ENCODE measurements at regions not wholly inside any gene's neighbourhood (a gene's known extent, or its start where the extent isn't known, plus 50 kb on each side); places are given as distances from the start of the nearest gene placed in this dataset.

- DNase-seq (ENCODE audit: insufficient read length, low spot score) (no peak), FAIRE-seq (no peak)
- TF ChIP-seq CTCF (IDR thresholded peaks at IDR 0.05; ENCODE audit: insufficient read depth, missing control alignments): no peak
Observed at GRCh38 chr2:120785228-120785966, 49.7 kb downstream of the GLI2 start.

GRCh38 chr2:120786038-120786960 is 50.6 kb downstream of the GLI2 start:
- FAIRE-seq (no peak), DNase-seq (ENCODE audit: insufficient read length, low spot score) (no peak)
- TF ChIP-seq CTCF (IDR thresholded peaks at IDR 0.05; ENCODE audit: insufficient read depth, missing control alignments): no peak

- FAIRE-seq: no peak
- no peak for DNase-seq (ENCODE audit: insufficient read length, low spot score)
- TF ChIP-seq CTCF (IDR thresholded peaks at IDR 0.05; ENCODE audit: insufficient read depth, missing control alignments): no peak
Observed at GRCh38 chr2:120787111-120787821, 51.6 kb downstream of the GLI2 start.

GRCh38 chr2:120787822-120788700 is 52.4 kb downstream of the GLI2 start:
- DNase-seq (ENCODE audit: insufficient read length, low spot score) (no peak), FAIRE-seq (no peak)
- no peak for TF ChIP-seq CTCF (IDR thresholded peaks at IDR 0.05; ENCODE audit: insufficient read depth, missing control alignments)

GRCh38 chr2:120791243-120791961 is 55.7 kb downstream of the GLI2 start:
- TF ChIP-seq CTCF (IDR thresholded peaks at IDR 0.05; ENCODE audit: insufficient read depth, missing control alignments): no peak
- DNase-seq (ENCODE audit: insufficient read length, low spot score): no peak
- FAIRE-seq: no peak

GRCh38 chr2:120791962-120792297 is 56.3 kb downstream of the GLI2 start:
- TF ChIP-seq CTCF (IDR thresholded peaks at IDR 0.05; ENCODE audit: insufficient read depth, missing control alignments): no peak
- FAIRE-seq: no peak
- DNase-seq (ENCODE audit: insufficient read length, low spot score): no peak

Measured in D721Med (cell line).